Smooth muscle cell (in vitro differentiated cells): ENCODE measurements at regions not wholly inside any gene's neighbourhood (a gene's known extent, or its start where the extent isn't known, plus 50 kb on each side); places are given as distances from the start of the nearest gene placed in this dataset.

Experiments used
- DNase-seq: peaks from one replicate; lab custom pipeline; 2025; ENCODE audit not compliant: unreplicated experiment; lab: John Stamatoyannopoulos, UW
- H2AFZ ChIP-seq: fragments of 200-600 bp; sonication (generic); 2 replicates; pipeline ENCODE4 v1.6.0; 2016; ENCODE audit warnings: antibody characterized with exemption, low read depth, mild to moderate bottlenecking
- H3F3A ChIP-seq: fragments of 200-600 bp; sonication (generic); 2 replicates; pipeline ENCODE4 v1.6.0; 2017; ENCODE audit warnings: antibody characterized with exemption, low read depth
- H3K27ac ChIP-seq: fragments of 200-600 bp; sonication (generic); 2 replicates; pipeline ENCODE4 v1.5.1; 2016; ENCODE audit warnings: low read depth, mild to moderate bottlenecking
- H3K27me3 ChIP-seq: fragments of 200-600 bp; sonication (generic); 2 replicates; pipeline ENCODE4 v1.6.1; 2016; ENCODE audit warnings: low read depth, mild to moderate bottlenecking
- H3K36me3 ChIP-seq: fragments of 200-600 bp; sonication (generic); 2 replicates; pipeline ENCODE4 v1.5.1; 2016; ENCODE audit warnings: low read depth
- H3K4me1 ChIP-seq: fragments of 200-600 bp; sonication (generic); 2 replicates; pipeline ENCODE4 v1.5.1; 2016; ENCODE audit warnings: low read depth
- H3K4me2 ChIP-seq: fragments of 200-600 bp; sonication (generic); 2 replicates; pipeline ENCODE4 v1.6.0; 2016; ENCODE audit warnings: mild to moderate bottlenecking
- H3K4me3 ChIP-seq: fragments of 200-600 bp; sonication (generic); 2 replicates; pipeline ENCODE4 v1.5.1; 2016; ENCODE audit warnings: mild to moderate bottlenecking
- H3K79me2 ChIP-seq: fragments of 200-600 bp; sonication (generic); 2 replicates; pipeline ENCODE4 v1.6.0; 2016; ENCODE audit warnings: low read depth, mild to moderate bottlenecking
- H3K9ac ChIP-seq: fragments of 200-600 bp; sonication (generic); 2 replicates; pipeline ENCODE4 v1.6.0; 2016; ENCODE audit warnings: low read depth
- H3K9me3 ChIP-seq: fragments of 200-600 bp; sonication (generic); replicated peaks from 2 replicates; pipeline ENCODE4 v1.5.1; 2016; ENCODE audit warnings: low read depth
- H4K20me1 ChIP-seq: fragments of 200-600 bp; sonication (generic); 2 replicates; pipeline ENCODE4 v1.6.0; 2016; ENCODE audit warnings: low read depth
- CTCF ChIP-seq: fragments of 200-600 bp; sonication (generic); IDR thresholded peaks from 2 replicates; pipeline ENCODE4 v1.5.1; 2017; ENCODE audit warnings: borderline replicate concordance, mild to moderate bottlenecking, antibody characterized with exemption; ENCODE audit not compliant: insufficient read depth, poor library complexity, severe bottlenecking
- WGBS: methylation state at CpG from one replicate; pipeline ENCODE4 v1.1.7; 2016; ENCODE audit warnings: low lambda C conversion rate; 5-methylcytosine and 5-hydroxymethylcytosine counted together

GRCh38 chr3:101163554-101163953 is 156.8 kb downstream of the IMPG2 start:
- H3F3A ChIP-seq, result no peaks in the 10 kb centered on the region
- H3K4me2 ChIP-seq, result no peak overlapping the region
- no peak overlapping the region for H3K9ac ChIP-seq
- no peak overlapping the region for H3K27ac ChIP-seq
- H3K36me3 ChIP-seq, result no peaks in the 10 kb centered on the region
- H4K20me1 ChIP-seq, result no peaks in the 10 kb centered on the region
- H3K27me3 ChIP-seq, result peaks cover 9% of the 10 kb centered on the region
- no peaks in the 10 kb centered on the region for H3K4me1 ChIP-seq
- no peak overlapping the region for H3K4me3 ChIP-seq
- H3K9me3 ChIP-seq, result no peaks in the 10 kb centered on the region
- no peaks in the 10 kb centered on the region for H3K79me2 ChIP-seq
- H2AFZ ChIP-seq, result no peak overlapping the region
- no peak for TF ChIP-seq CTCF
- no peak for DNase-seq

DNA sequence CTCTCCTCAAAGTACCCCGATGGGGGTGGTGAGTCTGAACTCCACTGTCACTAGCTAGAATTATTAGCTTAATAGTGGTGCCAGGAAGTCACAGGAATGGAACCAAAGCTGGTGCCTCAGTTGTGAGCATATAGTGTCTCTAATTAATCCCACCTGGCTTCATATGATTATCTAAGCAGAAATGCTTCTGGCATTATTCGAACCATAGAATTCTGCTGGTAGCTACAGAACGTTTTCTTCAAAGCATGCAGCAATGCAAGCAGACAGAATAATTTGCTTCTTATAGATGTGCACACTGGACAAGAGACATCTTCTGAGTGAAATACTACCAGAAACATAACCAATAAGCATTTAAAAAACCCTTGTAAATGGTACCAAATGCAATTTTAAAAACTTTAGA is 160.9 kb downstream of the IMPG2 start:
- no peaks in the 10 kb centered on the region for H3K9me3 ChIP-seq
- TF ChIP-seq CTCF, result no peak
- no peaks in the 10 kb centered on the region for H4K20me1 ChIP-seq
- H3K4me1 ChIP-seq, result no peaks in the 10 kb centered on the region
- H3K4me2 ChIP-seq, result no peak overlapping the region
- H3K4me3 ChIP-seq, result no peak overlapping the region
- no peaks in the 10 kb centered on the region for H3K79me2 ChIP-seq
- WGBS, result 84% methylated on average over 3 of the region's 3 CpGs
- no peak overlapping the region for H2AFZ ChIP-seq
- DNase-seq, result no peak
- no peaks in the 10 kb centered on the region for H3F3A ChIP-seq
- H3K27me3 ChIP-seq, result peaks cover 4% of the 10 kb centered on the region
- H3K36me3 ChIP-seq, result no peaks in the 10 kb centered on the region
- H3K27ac ChIP-seq, result no peak overlapping the region
- no peak overlapping the region for H3K9ac ChIP-seq

DNA sequence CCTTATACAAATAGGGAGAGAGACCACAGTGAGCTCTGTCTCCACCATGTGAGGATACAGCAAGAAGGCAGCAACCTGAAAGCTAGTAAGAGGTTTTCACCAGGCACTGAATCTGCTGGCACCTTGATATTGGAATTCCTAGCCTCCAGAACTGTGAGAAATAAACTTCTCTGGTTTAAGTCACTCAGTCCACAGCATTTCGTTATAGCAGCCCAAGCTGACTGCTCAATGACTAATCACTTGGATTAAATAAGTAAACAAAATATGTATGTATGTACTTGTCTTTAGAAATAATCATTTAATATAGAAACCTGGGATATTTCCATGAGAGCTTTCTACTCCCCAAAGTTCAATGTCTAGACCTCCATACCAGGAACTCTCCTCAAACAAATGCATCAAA is 162.0 kb downstream of the IMPG2 start:
- peaks cover 4% of the 10 kb centered on the region for H3K27me3 ChIP-seq
- WGBS, result 30% methylated on average over 1 of the region's 1 CpG
- no peaks in the 10 kb centered on the region for H3K79me2 ChIP-seq
- H3K4me3 ChIP-seq, result no peak overlapping the region
- H3K9me3 ChIP-seq, result no peaks in the 10 kb centered on the region
- no peak overlapping the region for H3K9ac ChIP-seq
- H3F3A ChIP-seq, result no peaks in the 10 kb centered on the region
- H3K4me1 ChIP-seq, result no peaks in the 10 kb centered on the region
- H3K4me2 ChIP-seq, result no peak overlapping the region
- H4K20me1 ChIP-seq, result no peaks in the 10 kb centered on the region
- DNase-seq, result no peak
- no peak overlapping the region for H3K27ac ChIP-seq
- no peak overlapping the region for H2AFZ ChIP-seq
- no peak for TF ChIP-seq CTCF
- no peaks in the 10 kb centered on the region for H3K36me3 ChIP-seq

GRCh38 chr3:101156787-101157345 is 163.5 kb downstream of the IMPG2 start:
- Histone ChIP-seq H3K9me3 (no peaks in the 10 kb centered on the region), H4K20me1 (no peaks in the 10 kb centered on the region), H3K9ac (no peak overlapping the region), H3K79me2 (no peaks in the 10 kb centered on the region), H3F3A (no peaks in the 10 kb centered on the region), H3K4me2 (no peak overlapping the region), H3K36me3 (no peaks in the 10 kb centered on the region), H3K4me3 (no peak overlapping the region), H3K27me3 (peaks cover 4% of the 10 kb centered on the region), H2AFZ (no peak overlapping the region), H3K4me1 (no peaks in the 10 kb centered on the region), H3K27ac (no peak overlapping the region)
- 94% methylated on average over 1 of the region's 1 CpG for WGBS
- TF ChIP-seq CTCF, result no peak
- DNase-seq, result no peak
